ENCODE measurements at regions not wholly inside any gene's neighbourhood (a gene's known extent, or its start where the extent isn't known, plus 50 kb on each side); places are given as distances from the start of the nearest gene placed in this dataset.

- Histone ChIP-seq H3K9ac (ENCODE audit: low read length) (no peak overlapping the region), H4K20me1 (ENCODE audit: insufficient read depth) (no peaks in the 10 kb centered on the region), H3K4me2 (ENCODE audit: low read length) (no peak overlapping the region), H3K27me3 (ENCODE audit: insufficient read depth, low read length) (peaks cover 33% of the 10 kb centered on the region), H2AFZ (ENCODE audit: low read depth, low read length, poor library complexity, severe bottlenecking) (no peak overlapping the region), H3K36me3 (ENCODE audit: control insufficient read depth in 1 of 2, insufficient read depth in 2 of 2, low read length in 2 of 2) (no peaks in the 10 kb centered on the region), H3K9me3 (ENCODE audit: control insufficient read depth in 1 of 2, insufficient read depth in 1 of 2, low read depth in 1 of 2, low read length in 2 of 2) (no peaks in the 10 kb centered on the region), H3K79me2 (ENCODE audit: insufficient read depth, low read length) (no peaks in the 10 kb centered on the region), H3K9me2 (ENCODE audit: insufficient read depth) (no peaks in the 10 kb centered on the region), H3K27ac (ENCODE audit: low read depth, low read length) (no peak overlapping the region), H3K4me3 (replicated peaks in 1 of 2; ENCODE audit: low read depth in 1 of 2, low read length in 2 of 2) (no peak overlapping the region), H3K4me1 (ENCODE audit: control insufficient read depth in 1 of 2, insufficient read depth in 2 of 2, low read length in 2 of 2) (no peaks in the 10 kb centered on the region)
- ChIA-PET RAD21 (ENCODE audit: low non-redundant PET in 1 of 2, low total read pairs in 2 of 2, uncharacterized antibody in 2 of 2, unreplicated experiment in 2 of 2) (no interaction called here), CTCF (interaction anchor here (1.3 to 2.4 kb wide), 2 partner anchors 9 to 170 kb away, joined by 6 to 26 read pairs; no protein-coding TSS in a partner anchor), POLR2A (no interaction called here)
- TF ChIP-seq JUND (IDR thresholded peaks at IDR 0.05) (no peak), EGR1 (IDR thresholded peaks at IDR 0.05; ENCODE audit: low read depth) (no peak), YY1 (IDR thresholded peaks at IDR 0.05; ENCODE audit: extremely low read depth, insufficient replicate concordance, low read depth, low read length) (no peak), ZFX (IDR thresholded peaks at IDR 0.05) (no peak), MAX (IDR thresholded peaks at IDR 0.05) (no peak), CEBPB (IDR thresholded peaks at IDR 0.05; ENCODE audit: low read depth) (no peak), ELF1 (IDR thresholded peaks at IDR 0.05; ENCODE audit: borderline replicate concordance, low read depth) (no peak), CBX3 (IDR thresholded peaks at IDR 0.05; ENCODE audit: low read depth) (no peak), CTCF (IDR thresholded peaks at IDR 0.05 in 2 of 3, conservative IDR thresholded peaks at IDR 0.05 in 1 of 3; ENCODE audit: borderline replicate concordance in 1 of 3, insufficient read depth in 1 of 3, low read depth in 2 of 3, low read length in 2 of 3) (no peak), SP1 (IDR thresholded peaks at IDR 0.05; ENCODE audit: low read depth) (no peak), ATF3 (IDR thresholded peaks at IDR 0.05) (no peak), POLR2AphosphoS5 (IDR thresholded peaks at IDR 0.05; ENCODE audit: low read depth, low read length) (no peak), RAD21 (IDR thresholded peaks at IDR 0.05; ENCODE audit: low read depth) (no peak), ZNF274 (IDR thresholded peaks at IDR 0.05; ENCODE audit: low read depth, low read length) (no peak), POLR2A (IDR thresholded peaks at IDR 0.05; ENCODE audit: borderline replicate concordance, extremely low read depth, insufficient read depth, insufficient read length) (no peak), EZH2 (IDR thresholded peaks at IDR 0.05) (no peak), SRF (IDR thresholded peaks at IDR 0.05; ENCODE audit: low read depth) (no peak), EZH2phosphoT487 (IDR thresholded peaks at IDR 0.05; ENCODE audit: borderline replicate concordance) (no peak), REST (IDR thresholded peaks at IDR 0.05; ENCODE audit: low read depth) (no peak)
- DNase-seq (ENCODE audit: low read depth, low spot score) (no peak), ATAC-seq (no peak)
- BruUV-seq (replicated peaks), result no TSS peak
- intact Hi-C loops (cut with micrococcal nuclease), result loop anchor here (1.0 kb wide), 1 partner anchor 171 kb away; no protein-coding TSS in a partner anchor
Measured at GRCh38 chr12:4106621-4107020, 166.9 kb upstream of the CCND2 start.

All from HCT116 (cell line).